ENCODE measurements at regions not wholly inside any gene's neighbourhood (a gene's known extent, or its start where the extent isn't known, plus 50 kb on each side); places are given as distances from the start of the nearest gene placed in this dataset.

DNA sequence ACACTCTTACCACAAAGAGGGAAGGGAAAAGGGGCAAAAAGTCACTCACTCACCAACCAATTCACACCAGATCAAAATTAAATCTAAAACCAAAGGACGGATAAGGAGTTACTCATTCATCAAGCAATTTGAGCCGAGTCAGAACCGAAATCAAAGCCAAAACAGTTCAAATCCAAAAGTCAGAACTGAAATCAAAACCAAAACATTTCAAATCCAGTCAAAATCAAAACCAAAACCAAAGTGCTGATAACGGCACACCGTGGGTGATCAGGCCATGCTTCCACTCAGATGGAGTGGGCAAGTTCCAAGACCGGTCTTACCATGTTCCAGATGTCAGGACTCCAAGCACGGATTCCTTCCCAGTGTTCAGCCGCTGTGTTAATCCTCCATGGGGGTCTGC is 139.5 kb downstream of the SLC38A6 start:
- Histone ChIP-seq H3K9me3 (no peaks in the 10 kb centered on the region), H3K4me3 (no peak overlapping the region), H3K27ac (no peak overlapping the region), H3K27me3 (no peaks in the 10 kb centered on the region), H3K36me3 (no peaks in the 10 kb centered on the region), H3K4me1 (no peaks in the 10 kb centered on the region)
- no peak for DNase-seq
- TF ChIP-seq, protein P1, sequence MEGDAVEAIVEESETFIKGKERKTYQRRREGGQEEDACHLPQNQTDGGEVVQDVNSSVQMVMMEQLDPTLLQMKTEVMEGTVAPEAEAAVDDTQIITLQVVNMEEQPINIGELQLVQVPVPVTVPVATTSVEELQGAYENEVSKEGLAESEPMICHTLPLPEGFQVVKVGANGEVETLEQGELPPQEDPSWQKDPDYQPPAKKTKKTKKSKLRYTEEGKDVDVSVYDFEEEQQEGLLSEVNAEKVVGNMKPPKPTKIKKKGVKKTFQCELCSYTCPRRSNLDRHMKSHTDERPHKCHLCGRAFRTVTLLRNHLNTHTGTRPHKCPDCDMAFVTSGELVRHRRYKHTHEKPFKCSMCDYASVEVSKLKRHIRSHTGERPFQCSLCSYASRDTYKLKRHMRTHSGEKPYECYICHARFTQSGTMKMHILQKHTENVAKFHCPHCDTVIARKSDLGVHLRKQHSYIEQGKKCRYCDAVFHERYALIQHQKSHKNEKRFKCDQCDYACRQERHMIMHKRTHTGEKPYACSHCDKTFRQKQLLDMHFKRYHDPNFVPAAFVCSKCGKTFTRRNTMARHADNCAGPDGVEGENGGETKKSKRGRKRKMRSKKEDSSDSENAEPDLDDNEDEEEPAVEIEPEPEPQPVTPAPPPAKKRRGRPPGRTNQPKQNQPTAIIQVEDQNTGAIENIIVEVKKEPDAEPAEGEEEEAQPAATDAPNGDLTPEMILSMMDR (IDR thresholded peaks at IDR 0.05), result no peak
- no peak for TF ChIP-seq POLR2A (IDR thresholded peaks at IDR 0.05)

DNA sequence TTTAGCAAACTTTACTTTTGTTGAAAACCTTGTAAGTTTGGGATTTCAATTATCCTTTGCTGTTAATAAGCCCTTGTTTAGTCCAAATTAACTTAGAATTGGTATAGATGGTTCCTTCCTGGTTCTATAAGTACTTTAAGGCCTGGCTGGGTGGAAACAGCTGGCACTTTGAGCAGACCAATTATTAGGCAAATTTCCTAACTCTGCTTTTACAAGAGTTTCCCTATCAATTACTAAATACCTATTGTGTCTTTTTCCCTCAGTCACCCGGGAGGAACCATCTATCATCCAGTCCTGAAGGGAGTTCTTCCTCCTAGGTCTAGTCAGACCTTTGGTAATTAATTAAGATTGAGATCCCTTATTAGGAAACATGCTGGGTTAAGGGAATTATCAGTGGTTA is 138.0 kb downstream of the SLC38A6 start:
- Histone ChIP-seq H3K4me3 (no peak overlapping the region), H3K36me3 (no peaks in the 10 kb centered on the region), H3K4me1 (no peaks in the 10 kb centered on the region), H3K27ac (no peak overlapping the region), H3K9me3 (no peaks in the 10 kb centered on the region), H3K27me3 (no peaks in the 10 kb centered on the region)
- DNase-seq, result no peak
- TF ChIP-seq, protein P1 (IDR thresholded peaks at IDR 0.05), result no peak
- TF ChIP-seq POLR2A (IDR thresholded peaks at IDR 0.05), result no peak

DNA sequence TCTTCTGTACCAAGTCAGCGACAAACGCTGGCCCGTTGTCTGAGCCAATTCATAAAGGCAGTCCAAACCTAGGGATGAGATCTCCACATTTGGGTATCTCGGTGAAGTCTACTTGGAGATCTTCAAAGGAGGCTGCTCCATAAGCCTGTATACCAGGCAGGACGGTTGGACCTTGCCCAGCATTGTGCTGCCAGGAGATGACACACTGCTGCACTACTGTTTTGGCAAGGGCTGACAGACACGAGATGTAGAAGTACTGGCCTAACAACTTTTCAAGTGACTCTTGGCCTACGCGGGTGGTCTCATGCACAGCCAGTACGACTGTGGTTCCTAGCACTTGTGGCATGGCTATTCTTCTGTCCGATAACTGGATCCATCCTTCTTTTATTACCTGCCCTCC is 135.3 kb downstream of the SLC38A6 start:
- TF ChIP-seq, protein P1 (IDR thresholded peaks at IDR 0.05), result no peak
- TF ChIP-seq POLR2A (IDR thresholded peaks at IDR 0.05), result no peak
- H3K4me1 ChIP-seq, result no peaks in the 10 kb centered on the region
- no peak overlapping the region for H3K4me3 ChIP-seq
- peaks cover 0 to 4% (median 0%) of the 10 kb centered on the region in 4 donors for H3K9me3 ChIP-seq
- no peak overlapping the region for H3K27ac ChIP-seq
- H3K36me3 ChIP-seq, result no peaks in the 10 kb centered on the region
- H3K27me3 ChIP-seq, result no peaks in the 10 kb centered on the region
- no peak for DNase-seq

DNA sequence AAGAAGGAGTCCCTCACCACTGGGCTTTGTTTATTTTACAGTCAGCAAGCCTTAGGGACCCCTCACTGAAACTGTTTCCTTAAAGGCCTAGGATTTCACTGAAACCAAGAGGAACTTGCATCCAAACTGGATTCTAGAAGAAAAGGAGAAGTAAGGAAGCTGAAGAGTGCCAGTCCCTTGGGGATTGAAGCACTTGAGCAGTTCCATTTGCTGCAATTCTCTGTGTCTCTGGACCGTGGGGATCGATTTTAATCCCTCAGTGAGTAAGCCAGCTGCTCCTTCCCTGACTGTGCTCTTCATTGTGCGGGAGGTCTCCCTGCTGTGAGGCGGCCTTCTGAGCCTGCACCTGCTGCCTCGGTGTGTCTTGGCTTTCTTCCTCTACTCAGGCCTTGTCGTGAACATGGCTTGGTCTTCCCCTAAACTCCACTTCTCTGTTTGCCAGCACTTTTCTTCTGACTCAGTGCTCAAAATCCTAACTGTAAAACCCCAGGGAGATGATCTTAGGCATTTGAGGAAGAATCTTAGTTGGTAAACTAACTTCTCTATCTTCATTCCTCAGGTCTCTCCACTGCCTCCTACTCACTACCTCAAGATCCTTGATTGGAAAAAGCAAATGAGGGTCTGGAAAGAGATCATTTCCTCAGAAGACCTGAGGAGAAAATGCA is 132.6 kb downstream of the SLC38A6 start:
- H3K27ac ChIP-seq, result no peak overlapping the region
- H3K36me3 ChIP-seq, result no peaks in the 10 kb centered on the region
- peaks cover 0 to 4% (median 0%) of the 10 kb centered on the region in 4 donors for H3K9me3 ChIP-seq
- DNase-seq, result no peak
- TF ChIP-seq, protein P1 (IDR thresholded peaks at IDR 0.05), result no peak
- no peak for TF ChIP-seq POLR2A (IDR thresholded peaks at IDR 0.05)
- no peaks in the 10 kb centered on the region for H3K4me1 ChIP-seq
- H3K4me3 ChIP-seq, result no peak overlapping the region
- H3K27me3 ChIP-seq, result no peaks in the 10 kb centered on the region

DNA sequence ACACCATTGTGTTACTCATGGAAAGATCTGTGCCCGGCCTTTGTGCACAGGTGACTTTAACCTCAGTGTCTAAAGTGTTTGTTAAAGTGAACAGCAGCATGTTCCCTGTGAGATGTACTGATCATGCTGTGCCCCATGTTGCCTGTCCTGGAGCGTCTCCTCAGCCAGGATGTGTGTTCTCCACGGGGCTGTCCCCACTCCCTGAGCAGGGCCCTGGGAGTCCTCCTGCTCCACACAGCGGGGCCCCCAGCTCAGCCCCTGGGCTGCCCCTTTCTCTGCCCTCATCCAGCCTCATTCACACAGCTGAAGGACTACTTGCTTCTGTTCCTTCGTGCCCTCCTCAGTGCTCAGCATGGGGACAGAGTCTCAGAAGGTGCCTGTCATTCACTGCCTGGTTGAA is 131.5 kb downstream of the SLC38A6 start:
- H3K4me1 ChIP-seq, result no peaks in the 10 kb centered on the region
- H3K27ac ChIP-seq, result no peak overlapping the region
- H3K4me3 ChIP-seq, result no peak overlapping the region
- no peaks in the 10 kb centered on the region for H3K36me3 ChIP-seq
- no peak for TF ChIP-seq POLR2A (IDR thresholded peaks at IDR 0.05)
- no peak for DNase-seq
- H3K27me3 ChIP-seq, result no peaks in the 10 kb centered on the region
- H3K9me3 ChIP-seq, result peaks cover 0 to 4% (median 0%) of the 10 kb centered on the region in 4 donors

DNA sequence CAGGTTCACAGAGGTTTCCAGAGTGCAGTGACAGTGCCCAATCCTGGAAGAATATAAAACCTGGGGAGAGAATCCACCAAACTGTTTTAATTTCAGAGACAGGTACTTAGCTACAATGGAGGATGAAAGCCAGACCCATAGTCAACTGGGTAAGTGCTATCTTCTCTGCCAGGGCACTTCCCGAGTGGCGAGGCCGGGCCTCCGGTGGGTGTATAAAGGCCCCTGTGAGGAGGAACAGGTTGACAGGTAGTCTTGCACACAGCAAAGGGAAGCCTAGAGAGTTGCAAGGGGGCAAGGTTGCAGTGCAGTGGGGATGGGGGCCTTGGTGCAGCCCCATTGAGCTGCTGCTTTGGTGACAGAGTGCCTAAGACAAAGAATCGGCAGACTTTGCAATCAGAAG is 130.7 kb downstream of the SLC38A6 start:
- Histone ChIP-seq H3K4me3 (no peak overlapping the region), H3K36me3 (no peaks in the 10 kb centered on the region), H3K27me3 (no peaks in the 10 kb centered on the region), H3K27ac (no peak overlapping the region), H3K4me1 (no peaks in the 10 kb centered on the region), H3K9me3 (peaks cover 0 to 4% (median 0%) of the 10 kb centered on the region in 4 donors)
- DNase-seq, result no peak
- no peak for TF ChIP-seq POLR2A (IDR thresholded peaks at IDR 0.05)
- TF ChIP-seq, protein P1 (IDR thresholded peaks at IDR 0.05), result no peak
